Erythroblast (primary cell): ENCODE measurements at regions not wholly inside any gene's neighbourhood (a gene's known extent, or its start where the extent isn't known, plus 50 kb on each side); places are given as distances from the start of the nearest gene placed in this dataset.

Experiments
- GATA1 ChIP-seq: IDR thresholded peaks from 2 replicates; pipeline ENCODE4 v1.6.1; 2011; ENCODE audit warnings: low read depth, mild to moderate bottlenecking, control low read depth, low read length, moderate library complexity
- POLR2A ChIP-seq: IDR thresholded peaks from 2 replicates; pipeline ENCODE4 v1.6.1; 2011; ENCODE audit warnings: mild to moderate bottlenecking, low read length

DNA sequence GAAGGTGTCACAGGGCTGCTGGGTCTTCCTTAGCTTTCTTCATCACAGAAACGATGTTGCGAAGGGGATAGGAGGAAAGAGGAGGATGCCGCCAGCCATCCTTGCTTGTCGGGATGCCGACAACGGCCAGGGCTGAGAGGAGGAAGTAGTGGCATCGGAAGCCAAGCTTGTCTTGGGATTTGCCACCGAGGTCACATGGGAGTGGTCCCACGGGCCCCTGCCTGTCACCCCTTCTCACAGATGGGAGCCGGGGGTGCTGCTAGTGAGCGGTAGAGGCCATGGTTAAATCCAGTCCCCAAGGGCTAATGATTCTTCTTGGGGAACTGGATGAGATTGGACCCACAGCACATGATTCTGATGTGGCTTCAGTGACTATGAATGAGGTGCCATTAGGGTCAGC, 1375.8 kb downstream of the BRD1 start:
- TF ChIP-seq POLR2A = no peak
- TF ChIP-seq GATA1 = no peak
